ENCODE measurements at regions not wholly inside any gene's neighbourhood (a gene's known extent, or its start where the extent isn't known, plus 50 kb on each side); places are given as distances from the start of the nearest gene placed in this dataset.
"Not testable (repeated sequence)": the region's sequence is repeated elsewhere in the genome, so short reads cannot be mapped to it uniquely, and the experiment has no call there.

DNA sequence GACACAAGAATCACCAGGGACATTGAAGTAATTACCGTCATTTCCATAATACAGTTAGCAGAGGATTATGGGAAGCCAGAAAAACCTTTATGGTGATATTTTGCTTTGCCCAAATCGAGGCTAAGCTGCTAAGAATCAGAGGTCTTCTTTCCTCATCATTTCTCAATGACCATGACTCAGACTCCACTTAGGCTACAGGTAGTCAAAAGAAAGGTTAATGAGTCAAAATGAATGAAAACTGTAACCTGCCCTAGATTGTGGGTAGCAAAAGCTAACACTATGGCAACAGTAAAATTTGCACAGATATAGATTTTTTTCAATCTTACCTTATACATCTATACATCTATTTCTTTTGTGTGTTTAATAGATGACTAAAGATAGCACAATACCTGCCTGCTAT, 185.8 kb downstream of the CARTPT start:
- DNase-seq (ENCODE audit: low read depth in 3 of 3, low spot score in 1 of 3): no peak

DNA sequence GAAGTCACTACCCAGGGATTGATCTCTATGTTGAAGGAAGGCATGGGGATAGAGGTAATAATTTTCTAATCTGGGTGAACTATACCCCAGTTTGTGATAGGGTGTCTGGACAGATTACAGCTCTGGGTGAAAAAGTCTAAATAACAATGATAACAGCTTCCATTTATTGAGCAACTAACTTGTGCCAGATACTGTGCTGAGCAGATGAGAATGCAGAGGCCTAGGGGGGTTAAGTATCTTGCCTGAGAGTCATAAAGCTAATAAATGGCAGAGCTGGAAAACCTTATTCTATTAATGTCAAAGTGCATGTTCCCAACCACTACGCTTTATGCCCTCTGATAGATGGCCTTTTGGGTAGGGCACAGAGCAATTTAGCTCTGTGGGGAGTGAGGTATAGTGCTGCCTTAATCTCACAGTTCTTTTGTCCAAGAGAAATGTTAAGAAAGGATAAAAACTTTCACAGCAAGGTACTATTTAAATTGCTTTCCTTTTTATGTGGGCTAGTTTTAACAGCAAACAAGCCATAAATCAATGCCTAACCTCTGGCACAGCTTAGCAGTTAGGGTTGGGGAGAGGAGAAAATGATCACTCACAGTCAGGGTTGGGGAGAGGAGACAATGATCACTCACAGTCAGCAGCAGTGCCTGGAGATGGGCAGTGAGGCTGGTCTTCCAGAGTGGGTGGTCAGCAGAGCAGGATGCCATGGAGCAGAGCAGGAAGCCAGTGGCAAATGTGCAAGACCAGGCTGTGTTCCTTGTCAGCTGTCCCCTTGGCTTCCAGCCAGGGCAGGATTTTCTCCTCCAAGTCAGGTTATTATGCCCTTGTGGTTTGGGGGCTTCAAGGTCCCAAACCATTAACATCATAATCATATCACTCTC, 187.0 kb downstream of the CARTPT start:
- DNase-seq (ENCODE audit: low read depth in 3 of 3, low spot score in 1 of 3): no peak

DNA sequence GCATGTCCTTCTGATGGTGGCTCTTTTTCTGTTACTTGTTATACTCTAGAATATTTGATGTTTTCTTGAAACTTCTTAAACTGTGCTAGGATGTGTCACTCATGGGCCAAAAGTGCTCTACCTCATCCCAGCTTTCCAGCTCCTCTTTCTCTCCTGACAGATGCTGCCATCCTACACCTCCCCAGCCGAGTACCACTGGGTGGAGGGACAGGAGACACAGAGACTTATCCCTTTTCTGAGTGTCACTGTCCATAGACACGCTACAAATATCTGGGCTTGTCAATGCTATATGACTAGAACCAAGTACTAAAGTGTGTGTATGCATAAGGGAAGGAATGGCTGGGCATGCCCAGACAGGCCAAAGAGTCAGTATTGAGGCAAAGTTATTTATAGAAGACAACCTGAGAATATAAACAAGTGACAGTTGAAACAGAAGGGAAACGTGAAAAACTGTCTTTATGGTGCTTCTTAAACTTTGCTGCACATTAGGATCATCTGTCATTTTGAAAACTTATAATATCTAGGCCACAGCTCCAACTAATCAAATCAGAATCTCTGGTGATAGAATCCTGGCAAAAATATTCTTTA, 188.0 kb downstream of the CARTPT start:
- no peak for DNase-seq (ENCODE audit: low read depth in 3 of 3, low spot score in 1 of 3)

DNA sequence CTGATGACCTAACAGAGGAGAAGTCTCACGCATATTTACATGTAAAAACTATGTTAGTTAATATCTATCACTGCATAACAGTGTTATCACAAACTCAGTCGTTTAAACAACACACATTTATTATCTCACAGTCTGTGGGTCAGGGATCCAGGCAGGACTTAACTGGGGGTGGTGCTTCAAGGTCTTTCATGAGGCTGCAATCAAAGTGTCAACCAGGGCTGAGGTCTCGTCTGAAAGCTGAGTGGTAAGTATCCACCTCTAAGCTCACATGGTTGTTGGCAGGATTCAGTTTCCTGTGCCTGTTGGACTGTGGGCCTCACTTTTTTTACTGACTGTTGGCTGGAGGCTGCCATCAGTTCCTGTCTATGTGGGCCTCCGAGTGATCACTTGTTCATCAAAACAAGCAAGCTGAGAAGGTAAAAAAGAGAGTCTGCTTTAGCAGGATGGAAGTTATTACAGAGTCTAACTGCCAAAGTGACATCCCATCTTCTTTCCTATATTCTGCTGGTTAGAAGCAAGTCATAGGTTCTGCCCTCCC, 188.6 kb downstream of the CARTPT start:
- DNase-seq (ENCODE audit: low read depth in 3 of 3, low spot score in 1 of 3): no peak

DNA sequence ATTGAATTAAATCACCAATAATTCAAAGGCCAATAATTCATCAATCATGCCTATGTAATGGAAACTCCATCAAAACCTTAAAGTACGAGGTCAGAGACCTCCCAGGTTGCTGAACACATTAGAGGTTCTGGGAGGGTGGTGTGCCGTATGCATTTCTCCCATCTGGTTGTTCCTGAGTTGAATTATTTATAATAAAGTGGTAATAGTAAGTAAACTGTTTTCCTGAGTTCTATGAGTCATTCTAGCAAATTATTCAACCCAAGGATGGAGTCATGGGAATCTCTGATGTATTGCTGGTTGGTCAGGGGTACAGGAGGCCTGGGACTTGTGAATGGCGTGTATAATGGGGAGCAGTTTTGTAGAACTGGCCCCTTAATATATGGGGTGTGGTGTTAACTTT, 191.7 kb downstream of the CARTPT start:
- DNase-seq (ENCODE audit: low read depth in 3 of 3, low spot score in 1 of 3): no peak

DNA sequence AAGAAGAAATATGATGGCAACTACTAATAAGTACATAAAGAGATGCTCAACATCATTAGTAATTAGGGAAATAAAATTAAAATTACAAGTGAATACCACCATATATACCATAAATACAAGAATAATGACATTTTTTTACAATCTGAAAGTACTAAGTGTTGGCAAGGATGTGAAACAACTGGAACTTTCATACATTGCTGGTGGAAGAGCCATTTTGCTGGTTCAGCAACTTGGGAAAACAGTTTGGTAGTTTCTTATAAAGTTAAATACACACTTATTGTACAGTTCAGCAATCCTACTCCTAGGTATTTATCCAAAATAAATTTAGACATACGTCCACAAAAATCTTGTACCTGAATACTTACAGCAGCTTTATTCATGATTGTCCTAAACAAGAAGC, 192.9 kb downstream of the CARTPT start:
- no peak for DNase-seq (ENCODE audit: low read depth in 3 of 3, low spot score in 1 of 3)

DNA sequence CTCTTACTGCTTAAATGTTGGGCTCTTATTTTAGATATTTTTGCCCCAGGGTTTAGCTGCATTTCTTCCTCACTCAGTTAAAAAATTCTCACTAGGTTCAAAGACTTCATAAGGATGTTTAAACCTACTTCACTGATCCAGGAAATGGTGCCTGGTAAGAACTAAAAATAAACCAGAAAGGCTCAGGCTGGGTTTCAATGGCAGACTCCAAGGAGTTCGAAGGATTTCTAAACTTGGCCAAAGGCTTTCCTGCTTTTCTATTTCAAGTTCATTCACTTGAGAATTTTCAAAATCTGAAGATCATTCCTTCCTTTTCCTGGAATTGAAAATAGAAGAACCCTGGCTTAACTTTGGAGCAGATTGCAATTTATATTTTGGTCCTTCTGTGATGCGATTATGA, 193.0 kb upstream of the MAP1B start:
- DNase-seq (ENCODE audit: low read depth in 3 of 3, low spot score in 1 of 3): no peak

DNA sequence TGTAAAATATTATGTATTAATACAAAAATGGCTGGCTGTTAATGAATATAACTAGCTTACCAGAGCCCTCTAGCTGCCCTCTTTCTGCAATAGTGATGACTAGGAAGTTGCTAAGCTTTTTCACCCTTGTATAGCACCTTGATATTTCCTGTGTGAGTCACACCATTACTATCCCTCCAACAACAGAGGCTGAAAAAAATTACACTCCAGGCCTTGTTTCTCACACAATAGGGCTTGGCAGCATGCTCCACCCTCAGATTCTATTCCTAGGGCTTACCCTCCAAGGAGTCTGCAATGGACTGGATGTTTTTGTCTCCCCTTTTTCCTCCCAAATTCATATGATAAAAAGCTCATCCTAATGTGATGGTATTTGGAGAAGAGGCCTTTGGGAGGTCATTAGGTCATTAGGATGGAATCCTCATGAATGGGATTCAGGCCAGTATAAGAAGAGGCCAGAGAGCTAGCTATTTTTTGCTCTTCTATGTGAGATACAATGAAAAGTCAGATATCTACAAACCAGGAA, 184.6 kb upstream of the MAP1B start:
- no peak for DNase-seq (ENCODE audit: low read depth in 3 of 3, low spot score in 1 of 3)

DNA sequence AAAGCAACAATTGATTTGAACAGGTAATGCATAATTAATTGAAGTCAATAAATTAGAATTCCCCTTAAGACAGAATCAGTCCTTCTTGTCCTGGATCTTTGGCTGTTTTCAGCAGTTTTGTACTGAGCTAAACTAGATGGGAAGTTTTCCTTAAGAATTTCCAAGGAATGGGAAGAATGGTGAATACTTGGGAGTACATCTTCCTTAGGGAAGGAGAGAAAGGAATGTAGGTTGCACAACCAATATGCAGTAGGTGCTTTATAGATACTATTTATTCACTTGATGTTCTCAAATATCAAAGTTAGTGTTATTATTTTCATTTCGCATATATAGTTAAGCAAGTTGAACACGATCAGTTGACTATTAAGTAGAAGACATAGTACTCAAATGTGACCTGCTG, 183.5 kb upstream of the MAP1B start:
- no peak for DNase-seq (ENCODE audit: low read depth in 3 of 3, low spot score in 1 of 3)

DNA sequence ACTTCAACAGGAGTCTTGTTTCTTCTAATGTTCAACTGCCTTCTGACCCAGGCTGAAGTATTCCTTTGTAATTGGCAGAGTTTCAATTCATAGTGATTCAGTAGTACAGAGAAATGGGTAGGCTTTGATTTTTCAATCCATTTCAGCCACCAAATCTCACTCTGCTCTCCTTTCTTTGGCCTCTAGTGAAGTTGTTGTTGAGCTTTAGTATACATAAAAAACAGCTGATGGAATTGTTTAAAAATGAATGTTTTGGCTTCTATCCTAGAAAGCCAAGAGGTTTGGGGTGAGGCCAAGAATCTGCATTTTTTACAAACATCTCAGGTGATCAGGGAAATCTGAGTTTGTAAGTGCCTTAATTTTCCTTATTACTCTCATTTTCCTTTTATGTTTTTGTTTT, 182.9 kb upstream of the MAP1B start:
- no peak for DNase-seq (ENCODE audit: low read depth in 3 of 3, low spot score in 1 of 3)

DNA sequence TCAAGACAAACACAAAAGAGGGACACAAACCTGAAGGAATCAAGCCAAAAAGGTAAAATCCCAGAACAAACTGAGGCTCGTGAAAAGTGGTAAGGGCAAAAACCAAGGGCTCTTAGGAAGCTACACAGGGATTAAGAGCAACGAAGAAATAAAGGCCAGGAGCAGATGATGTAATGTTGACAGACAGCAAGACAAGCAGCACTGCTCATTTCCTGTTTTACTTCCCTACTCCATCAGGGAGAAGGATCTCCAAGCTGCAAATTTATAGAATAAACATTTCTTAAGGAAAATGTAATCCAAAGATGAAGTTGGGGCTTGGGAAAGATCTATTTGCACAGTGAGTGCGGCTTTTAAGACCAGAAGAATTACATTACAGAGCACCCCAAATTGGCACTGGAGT, 182.3 kb upstream of the MAP1B start:
- no peak for DNase-seq (ENCODE audit: low read depth in 3 of 3, low spot score in 1 of 3)

DNA sequence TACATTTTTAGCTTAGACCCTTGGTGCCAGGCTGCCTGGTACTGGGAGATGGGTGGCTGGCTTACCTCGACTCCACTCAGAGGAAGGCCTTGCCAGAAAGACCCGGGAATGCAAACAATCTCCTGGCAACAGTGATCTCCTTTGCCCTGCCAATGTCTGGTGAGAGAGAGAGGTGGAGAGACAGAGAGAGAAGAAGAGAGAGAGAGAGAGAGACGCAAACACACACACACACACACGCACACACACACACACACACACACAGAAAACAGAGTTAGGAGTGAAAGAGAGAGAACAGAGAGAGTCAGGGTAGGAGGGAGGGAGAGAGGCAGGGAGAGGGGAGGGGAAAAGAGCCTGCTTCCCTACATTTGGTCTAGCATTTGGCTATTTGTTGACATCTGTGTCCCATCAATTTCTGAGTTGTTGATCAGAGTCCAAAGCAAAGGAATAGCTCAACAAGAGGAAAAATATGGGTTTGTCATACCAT, 181.6 kb upstream of the MAP1B start:
- no peak for DNase-seq (ENCODE audit: low read depth in 3 of 3, low spot score in 1 of 3)

DNA sequence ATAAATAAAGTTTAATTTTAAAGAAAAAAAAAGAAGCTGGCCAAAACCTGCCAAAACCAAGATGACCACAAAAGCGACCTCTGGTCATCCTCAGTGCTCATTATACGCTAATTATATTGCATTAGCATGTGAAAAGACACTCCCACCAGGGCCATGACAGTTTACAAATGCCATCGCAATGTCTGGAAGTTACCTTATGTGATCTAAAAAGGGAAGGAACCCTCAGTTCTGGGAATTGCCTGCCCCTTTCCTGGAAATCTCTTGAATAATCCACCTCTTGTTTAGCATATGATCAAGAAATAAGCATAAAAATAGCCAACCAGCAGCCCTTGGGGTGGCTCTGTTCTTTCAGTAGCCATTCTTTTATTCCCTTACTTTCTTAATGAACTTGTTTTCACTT, 178.3 kb upstream of the MAP1B start:
- no peak for DNase-seq (ENCODE audit: low read depth in 3 of 3, low spot score in 1 of 3)

DNA sequence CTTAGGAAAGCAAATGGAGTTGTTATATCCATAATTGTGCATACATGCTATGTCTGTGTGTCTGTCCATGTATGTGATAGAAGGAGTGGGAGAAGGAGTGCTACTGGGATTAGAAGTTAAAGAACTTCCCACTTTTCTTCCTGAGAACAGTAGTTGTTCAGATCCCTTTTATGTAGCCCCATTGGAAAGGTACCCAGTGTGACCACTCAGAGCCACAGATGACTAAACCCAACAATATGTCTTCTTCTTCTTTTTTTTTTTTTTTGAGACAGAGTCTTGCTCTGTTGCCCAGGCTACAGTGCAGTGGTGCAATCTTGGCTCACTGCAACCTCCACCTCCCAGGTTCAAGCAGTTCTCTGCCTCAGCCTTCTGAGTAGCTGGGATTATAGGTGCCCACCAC, 176.7 kb upstream of the MAP1B start:
- DNase-seq (ENCODE audit: low read depth in 3 of 3, low spot score in 1 of 3): not testable (repeated sequence)

DNA sequence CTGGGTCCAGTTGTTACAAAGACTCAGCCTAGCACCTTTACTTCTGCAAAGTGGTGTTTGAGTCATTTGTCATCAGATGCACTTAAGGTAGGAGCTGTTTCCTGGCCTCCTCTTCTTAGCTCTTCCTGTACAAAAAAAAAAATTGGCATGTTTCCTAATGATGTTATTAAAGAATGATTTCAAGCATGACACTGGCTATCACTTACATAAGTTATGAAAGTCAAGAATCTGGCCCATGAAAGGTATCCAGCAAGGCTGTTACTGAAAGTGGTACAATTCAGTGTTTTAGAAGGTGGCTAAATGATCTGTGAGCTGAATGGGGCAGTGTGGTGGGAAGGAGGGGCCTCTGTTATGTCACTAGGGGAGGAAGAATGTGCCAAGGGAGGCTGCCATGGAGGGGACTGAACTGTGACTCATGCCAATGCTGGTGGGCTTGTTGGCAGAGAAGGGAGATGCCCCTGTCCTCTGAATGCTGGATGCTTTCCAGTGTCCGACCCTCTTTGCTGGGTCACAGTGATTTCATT, 175.1 kb upstream of the MAP1B start:
- DNase-seq (ENCODE audit: low read depth in 3 of 3, low spot score in 1 of 3): no peak

DNA sequence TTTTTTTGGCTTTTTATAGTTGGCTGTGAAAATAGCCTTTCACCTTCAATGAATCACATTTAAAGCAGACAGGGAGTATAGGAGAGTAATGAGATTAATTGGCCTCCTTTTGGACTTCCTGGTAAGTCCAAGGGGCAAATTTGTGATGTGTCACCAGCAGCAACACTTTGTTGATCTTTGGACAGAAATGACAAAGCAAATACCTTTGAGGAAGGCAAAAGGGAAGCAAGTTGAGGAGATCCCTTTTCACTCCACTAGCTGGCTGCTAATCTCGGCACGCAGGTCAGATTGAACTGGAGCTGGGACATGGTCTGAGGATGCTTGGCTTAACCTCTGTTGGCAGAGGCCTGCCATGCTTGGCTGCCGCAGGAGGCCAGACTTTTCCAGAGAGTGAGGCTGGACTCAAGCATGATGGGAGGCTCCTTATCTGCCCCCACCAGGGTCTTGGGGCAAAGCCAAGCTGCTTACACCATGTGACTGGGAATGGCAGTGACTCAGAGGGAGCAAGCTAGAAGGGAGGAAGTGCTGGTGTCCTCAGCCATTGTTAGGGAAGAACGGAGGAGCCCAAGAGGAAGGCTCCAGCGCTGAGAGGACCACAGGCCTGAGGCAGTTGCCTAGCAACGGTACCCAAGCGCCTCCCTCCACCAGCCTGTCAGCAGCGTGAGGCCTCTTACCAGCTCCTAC, 174.5 kb upstream of the MAP1B start:
- DNase-seq (ENCODE audit: low read depth in 3 of 3, low spot score in 1 of 3): no peak

DNA sequence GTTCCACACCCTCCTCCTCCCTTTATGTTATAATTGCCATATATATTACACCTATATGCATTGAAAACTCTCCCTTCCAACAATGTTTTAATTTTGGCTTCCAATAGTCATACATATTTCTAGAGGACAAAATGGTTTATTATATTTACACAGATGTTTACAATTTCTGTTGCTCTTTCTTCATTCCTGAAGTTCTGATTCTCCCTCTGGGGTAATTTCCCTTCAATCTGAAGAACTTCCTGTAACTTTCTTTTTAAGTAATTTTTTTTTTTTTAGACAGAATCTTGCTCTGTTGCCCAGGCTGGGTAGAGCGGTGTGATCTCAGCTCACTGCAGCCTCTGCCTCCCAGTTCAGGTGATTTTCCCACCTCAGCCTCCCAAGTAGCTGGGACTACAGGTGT, 173.0 kb upstream of the MAP1B start:
- DNase-seq (ENCODE audit: low read depth in 3 of 3, low spot score in 1 of 3): no peak

DNA sequence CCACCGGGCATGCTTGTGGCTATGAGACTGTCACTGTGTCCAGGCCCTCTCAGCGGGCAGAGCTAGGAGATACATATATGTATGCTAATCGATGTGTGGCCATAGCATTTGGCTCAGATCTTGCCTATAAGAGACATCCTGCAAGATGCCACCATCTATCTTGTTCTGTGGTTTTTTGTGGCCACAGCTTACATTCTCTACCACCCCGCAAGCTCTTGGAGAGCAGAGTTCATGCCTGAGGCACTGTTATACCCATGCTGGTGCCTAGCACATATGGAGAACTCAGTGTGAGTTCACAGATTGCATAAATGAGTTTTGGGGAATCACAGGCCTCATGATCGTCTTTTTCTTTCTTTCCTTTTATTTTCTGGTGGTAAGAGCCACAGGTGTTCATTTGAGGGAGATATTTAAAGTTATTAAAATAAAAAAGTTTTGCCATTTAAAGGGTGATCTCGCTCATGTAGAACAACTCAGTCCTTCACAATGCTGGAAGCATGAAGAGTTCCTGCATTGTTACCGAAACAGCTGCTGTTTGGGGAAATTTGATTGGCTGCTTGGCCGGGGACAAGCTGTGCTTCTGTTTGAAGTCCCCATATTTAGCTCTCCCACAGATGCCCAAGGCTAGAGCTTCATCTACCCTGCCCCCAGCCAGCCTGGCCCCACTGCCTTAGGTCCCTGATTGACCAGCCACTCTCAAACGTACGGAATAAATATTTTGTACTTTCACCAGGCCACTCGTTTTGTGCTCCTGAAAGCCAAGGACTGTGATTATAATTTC, 169.2 kb upstream of the MAP1B start:
- DNase-seq (ENCODE audit: low read depth in 3 of 3, low spot score in 1 of 3): no peak

DNA sequence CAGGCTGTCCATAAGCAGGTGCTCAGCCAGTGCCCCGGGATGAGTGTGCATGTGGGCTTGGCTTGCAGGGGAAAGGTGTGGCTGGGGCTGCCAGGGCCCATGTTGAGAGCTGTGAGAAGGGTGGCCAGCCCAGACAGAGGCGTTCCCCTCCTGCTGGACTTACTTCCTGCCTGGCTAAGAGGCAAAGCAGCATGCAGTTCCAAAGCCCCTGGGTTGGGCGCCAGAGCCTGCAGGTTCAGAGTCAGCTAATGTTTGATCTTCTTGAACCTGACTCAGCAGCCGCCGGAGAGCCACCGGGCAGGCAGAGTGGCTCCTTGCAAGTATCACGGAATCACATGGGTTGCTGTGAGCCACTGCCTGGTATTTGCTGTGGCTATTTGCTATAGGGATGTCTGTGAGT, 168.4 kb upstream of the MAP1B start:
- no peak for DNase-seq (ENCODE audit: low read depth in 3 of 3, low spot score in 1 of 3)

DNA sequence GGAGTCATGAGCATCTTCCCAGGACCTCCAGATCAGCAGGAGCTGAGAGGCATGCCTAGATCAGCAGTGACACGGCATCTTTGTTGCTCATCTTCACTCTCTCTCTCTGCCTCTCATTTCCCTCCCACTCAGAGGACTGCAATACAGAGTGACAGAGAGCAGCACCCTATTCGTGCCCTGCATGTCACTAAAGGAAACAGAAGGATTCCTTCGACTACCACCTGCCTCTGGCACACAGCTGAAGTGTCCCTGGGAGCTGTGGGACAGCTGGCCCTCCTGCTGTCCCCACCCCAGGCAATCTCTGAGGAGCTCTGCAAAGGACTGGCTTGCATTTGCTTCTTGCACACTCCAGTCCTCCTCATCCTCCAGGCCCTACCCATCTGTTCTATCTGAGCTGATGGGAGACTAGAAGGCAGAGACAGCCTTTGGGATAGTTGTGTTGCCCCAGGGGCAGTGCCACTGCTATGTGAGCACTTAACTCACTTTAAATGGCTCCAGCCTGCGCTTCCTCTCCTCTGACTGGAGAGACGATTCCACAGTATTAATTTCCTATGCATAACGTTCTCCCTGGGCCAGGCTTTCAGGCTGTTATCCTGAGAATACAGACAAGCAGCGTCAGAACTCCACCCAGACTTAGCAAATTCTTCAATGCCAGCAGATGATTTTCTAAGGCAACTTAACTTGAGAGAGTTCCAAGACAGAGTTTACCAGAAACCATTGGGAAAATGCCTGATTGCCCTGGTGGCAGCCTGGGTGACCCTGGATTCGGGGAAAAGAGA, 167.6 kb upstream of the MAP1B start:
- DNase-seq (ENCODE audit: low read depth in 3 of 3, low spot score in 1 of 3): no peak
